ENCODE measurements at regions not wholly inside any gene's neighbourhood (a gene's known extent, or its start where the extent isn't known, plus 50 kb on each side); places are given as distances from the start of the nearest gene placed in this dataset.

DNA sequence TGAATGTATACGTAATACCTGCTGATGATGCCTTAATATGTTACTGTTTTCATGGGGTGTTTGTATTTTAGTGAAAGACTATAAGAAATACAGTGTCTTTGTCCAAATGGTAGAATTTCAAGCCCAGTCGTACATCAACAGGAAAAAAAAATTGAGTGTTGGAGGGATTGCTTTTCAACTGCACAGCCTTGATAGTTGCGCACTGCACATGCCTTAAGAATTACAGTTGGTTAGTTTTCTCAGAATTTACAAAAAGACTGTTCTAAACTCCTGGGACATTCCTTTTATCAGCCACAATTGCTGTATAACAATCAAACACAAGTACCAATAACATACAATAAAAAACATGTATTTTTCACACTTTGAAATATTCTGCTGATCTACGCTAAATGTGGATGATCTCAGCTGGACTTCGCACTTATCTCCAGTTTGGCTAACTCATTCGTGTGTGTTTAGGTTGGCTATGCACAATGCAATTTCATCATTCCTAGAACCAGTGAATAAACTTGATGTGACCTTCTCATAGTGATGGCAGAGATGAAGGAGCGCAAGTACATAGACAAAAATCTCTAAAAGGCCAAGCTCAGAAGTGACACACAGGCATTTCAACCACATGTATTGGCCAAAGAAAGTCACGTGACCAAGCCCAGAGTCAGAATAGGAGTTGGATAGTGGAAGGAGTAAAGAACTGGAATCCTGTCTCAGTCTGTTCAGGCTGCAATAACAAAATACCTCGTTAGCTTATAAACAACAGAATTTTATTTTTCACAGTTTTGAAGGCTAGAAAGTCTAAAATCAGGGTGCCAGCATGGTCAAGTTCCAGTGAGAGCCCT lies 152.3 kb downstream of the IPMK start:
- Histone ChIP-seq H3K27ac (ENCODE audit: low read depth in 2 of 2, low read length in 1 of 2) (no peak overlapping the region), H2AFZ (ENCODE audit: low read depth) (no peak overlapping the region), H3K9me2 (no peaks in the 10 kb centered on the region), H3K79me2 (ENCODE audit: insufficient read depth) (no peaks in the 10 kb centered on the region), H3K27me3 (ENCODE audit: insufficient read depth) (no peaks in the 10 kb centered on the region), H4K20me1 (ENCODE audit: insufficient read depth) (no peaks in the 10 kb centered on the region), H3K9me3 (no peaks in the 10 kb centered on the region), H3K4me3 (ENCODE audit: low read depth in 2 of 2, low read length in 1 of 2) (no peak overlapping the region), H3K4me1 (ENCODE audit: control insufficient read depth in 1 of 2, insufficient read depth in 2 of 2, low read depth in 1 of 2, low read length in 1 of 2) (peaks cover 0 to 2% of the 10 kb centered on the region in 2 experiments; a peak in 1 of 4 replicates), H3K4me2 (no peak overlapping the region), H3K9ac (no peak overlapping the region), H3K36me3 (replicated peaks in 1 of 2; ENCODE audit: control insufficient read depth in 1 of 2, insufficient read depth in 2 of 2, low read length in 1 of 2) (no peaks in the 10 kb centered on the region), H3F3A (replicated peaks; ENCODE audit: insufficient read depth) (no peaks in the 10 kb centered on the region)
- WGBS (ENCODE audit: low lambda C conversion rate): 53% methylated on average over 9 of the region's 9 CpGs
- ChIA-PET CTCF (no interaction called here), POLR2A (no interaction called here)
- DNase-seq: no peak
- TF ChIP-seq, protein P1, sequence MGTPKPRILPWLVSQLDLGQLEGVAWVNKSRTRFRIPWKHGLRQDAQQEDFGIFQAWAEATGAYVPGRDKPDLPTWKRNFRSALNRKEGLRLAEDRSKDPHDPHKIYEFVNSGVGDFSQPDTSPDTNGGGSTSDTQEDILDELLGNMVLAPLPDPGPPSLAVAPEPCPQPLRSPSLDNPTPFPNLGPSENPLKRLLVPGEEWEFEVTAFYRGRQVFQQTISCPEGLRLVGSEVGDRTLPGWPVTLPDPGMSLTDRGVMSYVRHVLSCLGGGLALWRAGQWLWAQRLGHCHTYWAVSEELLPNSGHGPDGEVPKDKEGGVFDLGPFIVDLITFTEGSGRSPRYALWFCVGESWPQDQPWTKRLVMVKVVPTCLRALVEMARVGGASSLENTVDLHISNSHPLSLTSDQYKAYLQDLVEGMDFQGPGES (IDR thresholded peaks at IDR 0.05; ENCODE audit: low read depth, low read length): no peak
- no peak for TF ChIP-seq NRF1 (IDR thresholded peaks at IDR 0.05; ENCODE audit: low read depth, low read length)
- TF ChIP-seq GABPA (IDR thresholded peaks at IDR 0.05; ENCODE audit: low read depth): no peak
- TF ChIP-seq, protein P2, sequence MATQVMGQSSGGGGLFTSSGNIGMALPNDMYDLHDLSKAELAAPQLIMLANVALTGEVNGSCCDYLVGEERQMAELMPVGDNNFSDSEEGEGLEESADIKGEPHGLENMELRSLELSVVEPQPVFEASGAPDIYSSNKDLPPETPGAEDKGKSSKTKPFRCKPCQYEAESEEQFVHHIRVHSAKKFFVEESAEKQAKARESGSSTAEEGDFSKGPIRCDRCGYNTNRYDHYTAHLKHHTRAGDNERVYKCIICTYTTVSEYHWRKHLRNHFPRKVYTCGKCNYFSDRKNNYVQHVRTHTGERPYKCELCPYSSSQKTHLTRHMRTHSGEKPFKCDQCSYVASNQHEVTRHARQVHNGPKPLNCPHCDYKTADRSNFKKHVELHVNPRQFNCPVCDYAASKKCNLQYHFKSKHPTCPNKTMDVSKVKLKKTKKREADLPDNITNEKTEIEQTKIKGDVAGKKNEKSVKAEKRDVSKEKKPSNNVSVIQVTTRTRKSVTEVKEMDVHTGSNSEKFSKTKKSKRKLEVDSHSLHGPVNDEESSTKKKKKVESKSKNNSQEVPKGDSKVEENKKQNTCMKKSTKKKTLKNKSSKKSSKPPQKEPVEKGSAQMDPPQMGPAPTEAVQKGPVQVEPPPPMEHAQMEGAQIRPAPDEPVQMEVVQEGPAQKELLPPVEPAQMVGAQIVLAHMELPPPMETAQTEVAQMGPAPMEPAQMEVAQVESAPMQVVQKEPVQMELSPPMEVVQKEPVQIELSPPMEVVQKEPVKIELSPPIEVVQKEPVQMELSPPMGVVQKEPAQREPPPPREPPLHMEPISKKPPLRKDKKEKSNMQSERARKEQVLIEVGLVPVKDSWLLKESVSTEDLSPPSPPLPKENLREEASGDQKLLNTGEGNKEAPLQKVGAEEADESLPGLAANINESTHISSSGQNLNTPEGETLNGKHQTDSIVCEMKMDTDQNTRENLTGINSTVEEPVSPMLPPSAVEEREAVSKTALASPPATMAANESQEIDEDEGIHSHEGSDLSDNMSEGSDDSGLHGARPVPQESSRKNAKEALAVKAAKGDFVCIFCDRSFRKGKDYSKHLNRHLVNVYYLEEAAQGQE (IDR thresholded peaks at IDR 0.05; ENCODE audit: low read depth, low read length): no peak
- TF ChIP-seq, protein P3, sequence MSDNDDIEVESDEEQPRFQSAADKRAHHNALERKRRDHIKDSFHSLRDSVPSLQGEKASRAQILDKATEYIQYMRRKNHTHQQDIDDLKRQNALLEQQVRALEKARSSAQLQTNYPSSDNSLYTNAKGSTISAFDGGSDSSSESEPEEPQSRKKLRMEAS (IDR thresholded peaks at IDR 0.05; ENCODE audit: low read depth): no peak
- TF ChIP-seq MXI1 (IDR thresholded peaks at IDR 0.05; ENCODE audit: low read depth, low read length): no peak
- no peak for TF ChIP-seq EP300 (IDR thresholded peaks at IDR 0.05; ENCODE audit: borderline replicate concordance in 1 of 2, low read depth in 1 of 2, low read length in 1 of 2)
- TF ChIP-seq RAD21 (IDR thresholded peaks at IDR 0.05; ENCODE audit: low read length): no peak
- TF ChIP-seq NFIC (IDR thresholded peaks at IDR 0.05; ENCODE audit: borderline replicate concordance): no peak
- TF ChIP-seq RXRA (IDR thresholded peaks at IDR 0.05; ENCODE audit: borderline replicate concordance, low read depth): no peak
- no peak for TF ChIP-seq GATA2 (CRISPR knock-in tag; IDR thresholded peaks at IDR 0.05)
- no peak for TF ChIP-seq RCOR1 (IDR thresholded peaks at IDR 0.05; ENCODE audit: low read length)
- TF ChIP-seq ELF1 (IDR thresholded peaks at IDR 0.05): no peak
- TF ChIP-seq SMC3 (IDR thresholded peaks at IDR 0.05; ENCODE audit: low read depth, low read length): no peak
- no peak for TF ChIP-seq TAF1 (IDR thresholded peaks at IDR 0.05; ENCODE audit: borderline replicate concordance, low read depth, low read length)
- no peak for TF ChIP-seq FOXM1 (IDR thresholded peaks at IDR 0.05; ENCODE audit: low read depth)
- TF ChIP-seq POLR2AphosphoS5 (IDR thresholded peaks at IDR 0.05; ENCODE audit: low read depth, low read length): no peak
- TF ChIP-seq, protein P4, sequence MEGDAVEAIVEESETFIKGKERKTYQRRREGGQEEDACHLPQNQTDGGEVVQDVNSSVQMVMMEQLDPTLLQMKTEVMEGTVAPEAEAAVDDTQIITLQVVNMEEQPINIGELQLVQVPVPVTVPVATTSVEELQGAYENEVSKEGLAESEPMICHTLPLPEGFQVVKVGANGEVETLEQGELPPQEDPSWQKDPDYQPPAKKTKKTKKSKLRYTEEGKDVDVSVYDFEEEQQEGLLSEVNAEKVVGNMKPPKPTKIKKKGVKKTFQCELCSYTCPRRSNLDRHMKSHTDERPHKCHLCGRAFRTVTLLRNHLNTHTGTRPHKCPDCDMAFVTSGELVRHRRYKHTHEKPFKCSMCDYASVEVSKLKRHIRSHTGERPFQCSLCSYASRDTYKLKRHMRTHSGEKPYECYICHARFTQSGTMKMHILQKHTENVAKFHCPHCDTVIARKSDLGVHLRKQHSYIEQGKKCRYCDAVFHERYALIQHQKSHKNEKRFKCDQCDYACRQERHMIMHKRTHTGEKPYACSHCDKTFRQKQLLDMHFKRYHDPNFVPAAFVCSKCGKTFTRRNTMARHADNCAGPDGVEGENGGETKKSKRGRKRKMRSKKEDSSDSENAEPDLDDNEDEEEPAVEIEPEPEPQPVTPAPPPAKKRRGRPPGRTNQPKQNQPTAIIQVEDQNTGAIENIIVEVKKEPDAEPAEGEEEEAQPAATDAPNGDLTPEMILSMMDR (IDR thresholded peaks at IDR 0.05): no peak
- TF ChIP-seq, protein P5, sequence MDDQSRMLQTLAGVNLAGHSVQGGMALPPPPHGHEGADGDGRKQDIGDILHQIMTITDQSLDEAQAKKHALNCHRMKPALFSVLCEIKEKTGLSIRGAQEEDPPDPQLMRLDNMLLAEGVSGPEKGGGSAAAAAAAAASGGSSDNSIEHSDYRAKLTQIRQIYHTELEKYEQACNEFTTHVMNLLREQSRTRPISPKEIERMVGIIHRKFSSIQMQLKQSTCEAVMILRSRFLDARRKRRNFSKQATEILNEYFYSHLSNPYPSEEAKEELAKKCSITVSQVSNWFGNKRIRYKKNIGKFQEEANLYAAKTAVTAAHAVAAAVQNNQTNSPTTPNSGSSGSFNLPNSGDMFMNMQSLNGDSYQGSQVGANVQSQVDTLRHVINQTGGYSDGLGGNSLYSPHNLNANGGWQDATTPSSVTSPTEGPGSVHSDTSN (IDR thresholded peaks at IDR 0.05): no peak
- no peak for TF ChIP-seq TCF12 (IDR thresholded peaks at IDR 0.05)
